ENCODE measurements at regions not wholly inside any gene's neighbourhood (a gene's known extent, or its start where the extent isn't known, plus 50 kb on each side); places are given as distances from the start of the nearest gene placed in this dataset.

DNA sequence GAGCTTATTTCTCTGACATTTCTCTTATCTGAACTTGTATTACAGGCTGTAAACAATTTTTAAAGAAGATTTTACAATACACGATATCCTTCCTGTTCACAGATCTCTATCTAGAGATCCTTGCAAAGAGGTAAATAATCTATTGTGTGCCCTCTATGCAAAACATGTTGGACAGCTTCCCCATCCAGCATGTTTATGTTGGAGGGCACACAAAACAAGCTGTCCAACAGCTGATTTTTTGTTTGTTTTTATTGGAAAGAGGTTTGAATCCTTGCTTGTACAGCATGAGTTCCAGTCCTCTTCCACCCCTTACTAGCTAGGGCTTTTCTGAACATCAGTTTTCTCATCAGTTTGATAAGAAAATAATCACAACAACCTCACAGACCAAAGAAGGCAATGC lies 62.3 kb upstream of the SYNDIG1 start:
- H3K4me1 Mint-ChIP-seq (ENCODE audit: unreplicated experiment) = peaks cover 14% of the 10 kb centered on the region
- DNase-seq (ENCODE audit: low spot score) = no peak
- no peak overlapping the region for H3K27ac Mint-ChIP-seq (ENCODE audit: unreplicated experiment)
- no peaks in the 10 kb centered on the region for H3K27me3 Mint-ChIP-seq (ENCODE audit: unreplicated experiment)
- no peaks in the 10 kb centered on the region for H3K9me3 Mint-ChIP-seq (ENCODE audit: unreplicated experiment)
- TF ChIP-seq, protein P1, sequence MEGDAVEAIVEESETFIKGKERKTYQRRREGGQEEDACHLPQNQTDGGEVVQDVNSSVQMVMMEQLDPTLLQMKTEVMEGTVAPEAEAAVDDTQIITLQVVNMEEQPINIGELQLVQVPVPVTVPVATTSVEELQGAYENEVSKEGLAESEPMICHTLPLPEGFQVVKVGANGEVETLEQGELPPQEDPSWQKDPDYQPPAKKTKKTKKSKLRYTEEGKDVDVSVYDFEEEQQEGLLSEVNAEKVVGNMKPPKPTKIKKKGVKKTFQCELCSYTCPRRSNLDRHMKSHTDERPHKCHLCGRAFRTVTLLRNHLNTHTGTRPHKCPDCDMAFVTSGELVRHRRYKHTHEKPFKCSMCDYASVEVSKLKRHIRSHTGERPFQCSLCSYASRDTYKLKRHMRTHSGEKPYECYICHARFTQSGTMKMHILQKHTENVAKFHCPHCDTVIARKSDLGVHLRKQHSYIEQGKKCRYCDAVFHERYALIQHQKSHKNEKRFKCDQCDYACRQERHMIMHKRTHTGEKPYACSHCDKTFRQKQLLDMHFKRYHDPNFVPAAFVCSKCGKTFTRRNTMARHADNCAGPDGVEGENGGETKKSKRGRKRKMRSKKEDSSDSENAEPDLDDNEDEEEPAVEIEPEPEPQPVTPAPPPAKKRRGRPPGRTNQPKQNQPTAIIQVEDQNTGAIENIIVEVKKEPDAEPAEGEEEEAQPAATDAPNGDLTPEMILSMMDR (IDR thresholded peaks at IDR 0.05; ENCODE audit: unreplicated experiment) = no peak
- no peak overlapping the region for H3K4me3 Mint-ChIP-seq (ENCODE audit: unreplicated experiment)
- H3K36me3 Mint-ChIP-seq (ENCODE audit: low read depth, unreplicated experiment) = no peaks in the 10 kb centered on the region

DNA sequence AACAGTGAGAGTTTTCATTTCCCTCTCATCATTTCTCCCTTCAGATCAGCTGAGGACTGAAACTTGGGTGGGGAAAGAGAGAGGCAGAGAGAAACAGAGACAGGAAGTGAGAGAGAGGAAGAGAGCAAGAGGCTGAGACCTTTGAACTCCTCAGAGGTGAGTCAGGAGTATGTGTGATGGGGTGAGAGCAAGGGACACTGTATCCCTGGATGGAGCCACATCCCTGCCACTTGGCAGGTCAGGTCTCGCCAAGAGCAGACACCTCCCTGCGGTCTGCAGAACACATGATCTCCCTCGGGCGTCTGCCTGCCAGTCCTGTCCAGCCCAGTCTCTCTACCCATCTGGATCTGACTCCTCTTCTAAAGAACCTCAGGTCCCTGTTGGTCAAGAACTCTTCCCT lies 62.7 kb upstream of the SYNDIG1 start:
- Mint-ChIP-seq H3K36me3 (ENCODE audit: low read depth, unreplicated experiment) (no peaks in the 10 kb centered on the region), H3K27ac (ENCODE audit: unreplicated experiment) (no peak overlapping the region), H3K9me3 (ENCODE audit: unreplicated experiment) (no peaks in the 10 kb centered on the region), H3K4me1 (ENCODE audit: unreplicated experiment) (peaks cover 14% of the 10 kb centered on the region), H3K4me3 (ENCODE audit: unreplicated experiment) (no peak overlapping the region), H3K27me3 (ENCODE audit: unreplicated experiment) (no peaks in the 10 kb centered on the region)
- DNase-seq (ENCODE audit: low spot score) = no peak
- TF ChIP-seq, protein P1 (IDR thresholded peaks at IDR 0.05; ENCODE audit: unreplicated experiment) = no peak

DNA sequence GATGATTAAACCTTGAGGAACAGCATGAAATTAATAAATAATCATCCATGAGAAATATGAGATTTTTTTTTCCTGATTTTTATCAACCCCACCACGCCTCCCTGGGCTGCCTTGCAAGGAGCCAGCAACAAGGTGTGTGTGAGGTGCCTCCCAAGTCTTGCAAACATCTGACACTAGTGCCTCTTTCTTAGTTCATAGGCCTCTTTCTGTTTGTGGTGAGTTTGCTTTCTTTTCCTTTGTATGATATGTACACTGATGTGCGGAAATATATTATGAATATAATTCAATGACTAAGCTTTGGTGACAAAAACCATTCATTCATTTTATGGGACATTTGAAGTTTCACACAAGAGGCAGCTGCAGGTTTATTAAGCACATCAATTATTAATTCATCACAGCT lies 63.2 kb upstream of the SYNDIG1 start:
- no peaks in the 10 kb centered on the region for H3K36me3 Mint-ChIP-seq (ENCODE audit: low read depth, unreplicated experiment)
- no peak for DNase-seq (ENCODE audit: low spot score)
- H3K4me3 Mint-ChIP-seq (ENCODE audit: unreplicated experiment) = no peak overlapping the region
- H3K27ac Mint-ChIP-seq (ENCODE audit: unreplicated experiment) = no peak overlapping the region
- H3K9me3 Mint-ChIP-seq (ENCODE audit: unreplicated experiment) = no peaks in the 10 kb centered on the region
- H3K4me1 Mint-ChIP-seq (ENCODE audit: unreplicated experiment) = peaks cover 14% of the 10 kb centered on the region
- TF ChIP-seq, protein P1 (IDR thresholded peaks at IDR 0.05; ENCODE audit: unreplicated experiment) = no peak
- no peaks in the 10 kb centered on the region for H3K27me3 Mint-ChIP-seq (ENCODE audit: unreplicated experiment)

DNA sequence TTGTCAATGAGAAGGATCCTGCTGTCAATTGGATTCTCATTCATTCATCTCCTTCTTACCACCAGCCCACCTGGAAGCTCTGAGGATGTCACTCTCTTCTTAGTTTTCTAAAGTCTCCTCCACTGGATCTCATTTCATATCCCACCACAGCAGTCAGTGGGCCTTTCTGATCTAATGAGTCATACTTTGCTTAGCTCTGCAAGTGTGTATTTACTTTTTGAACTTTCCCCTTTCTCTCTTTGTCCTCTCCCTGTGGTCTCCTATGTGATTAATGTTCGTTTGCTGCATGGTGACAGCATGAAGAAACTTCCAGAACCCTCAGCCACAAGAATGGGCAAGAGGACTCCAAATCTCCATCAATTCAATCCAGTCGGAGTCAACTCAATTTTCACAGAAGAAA lies 63.6 kb upstream of the SYNDIG1 start:
- no peak overlapping the region for H3K27ac Mint-ChIP-seq (ENCODE audit: unreplicated experiment)
- DNase-seq (ENCODE audit: low spot score) = no peak
- H3K36me3 Mint-ChIP-seq (ENCODE audit: low read depth, unreplicated experiment) = no peaks in the 10 kb centered on the region
- TF ChIP-seq, protein P1 (IDR thresholded peaks at IDR 0.05; ENCODE audit: unreplicated experiment) = no peak
- no peaks in the 10 kb centered on the region for H3K27me3 Mint-ChIP-seq (ENCODE audit: unreplicated experiment)
- H3K4me1 Mint-ChIP-seq (ENCODE audit: unreplicated experiment) = peaks cover 14% of the 10 kb centered on the region
- H3K9me3 Mint-ChIP-seq (ENCODE audit: unreplicated experiment) = no peaks in the 10 kb centered on the region
- no peak overlapping the region for H3K4me3 Mint-ChIP-seq (ENCODE audit: unreplicated experiment)

DNA sequence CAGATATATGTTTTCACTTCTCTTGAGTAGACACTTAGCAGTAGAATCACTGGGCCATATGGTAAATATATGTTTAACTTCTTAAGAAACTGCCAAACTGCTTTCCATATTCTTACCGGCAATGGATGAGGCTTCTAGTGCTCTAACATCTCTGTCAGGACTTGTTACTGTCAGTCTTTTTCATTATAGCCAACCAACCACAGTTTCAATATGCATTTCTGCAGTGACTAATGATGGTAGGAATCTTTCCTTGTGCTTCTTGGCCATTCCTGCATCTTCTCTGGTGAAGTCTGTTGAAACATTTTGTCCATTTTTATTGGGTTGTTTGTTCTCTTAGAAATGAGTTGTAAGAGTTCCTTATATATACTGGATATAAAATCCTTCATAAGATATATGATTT lies 66.0 kb upstream of the SYNDIG1 start:
- H3K36me3 Mint-ChIP-seq (ENCODE audit: low read depth, unreplicated experiment) = no peaks in the 10 kb centered on the region
- H3K27ac Mint-ChIP-seq (ENCODE audit: unreplicated experiment) = no peak overlapping the region
- DNase-seq (ENCODE audit: low spot score) = no peak
- H3K4me3 Mint-ChIP-seq (ENCODE audit: unreplicated experiment) = no peak overlapping the region
- H3K27me3 Mint-ChIP-seq (ENCODE audit: unreplicated experiment) = no peaks in the 10 kb centered on the region
- H3K9me3 Mint-ChIP-seq (ENCODE audit: unreplicated experiment) = no peaks in the 10 kb centered on the region
- H3K4me1 Mint-ChIP-seq (ENCODE audit: unreplicated experiment) = peaks cover 12% of the 10 kb centered on the region
- TF ChIP-seq, protein P1 (IDR thresholded peaks at IDR 0.05; ENCODE audit: unreplicated experiment) = no peak
